HEK293T (cell line): ENCODE measurements at regions not wholly inside any gene's neighbourhood (a gene's known extent, or its start where the extent isn't known, plus 50 kb on each side); places are given as distances from the start of the nearest gene placed in this dataset.
"Not testable (repeated sequence)": the region's sequence is repeated elsewhere in the genome, so short reads cannot be mapped to it uniquely, and the experiment has no call there.

Experiments used
- CTCF ChIA-PET: fragments of 350-600 bp; formaldehyde crosslinking; extraction: SDS; loops from one replicate; lab custom pipeline; 2021; ENCODE audit warnings: antibody characterized with exemption, inconsistent platforms; lab: Yijun Ruan, JAX
- POLR2A ChIA-PET: fragments of 350-600 bp; formaldehyde crosslinking; extraction: SDS; loops from one replicate; lab custom pipeline; 2020; ENCODE audit warnings: antibody characterized with exemption, inconsistent platforms; lab: Yijun Ruan, JAX
- DNase-seq: peaks from one replicate; pipeline ENCODE4 v3.0.0; 2012; ENCODE audit warnings: mixed read lengths; ENCODE audit errors: extremely low spot score
- ARNT ChIP-seq: fragments of 450-650 bp; IDR thresholded peaks from 2 replicates; pipeline ENCODE4 v1.6.1; 2017; ENCODE audit warnings: mild to moderate bottlenecking
- BHLHE40 ChIP-seq: fragments of 450-650 bp; IDR thresholded peaks from 2 replicates; pipeline ENCODE4 v1.6.1; 2016; ENCODE audit warnings: mild to moderate bottlenecking, moderate library complexity, borderline replicate concordance
- CTBP1 ChIP-seq: fragments of 450-650 bp; IDR thresholded peaks from 2 replicates; pipeline ENCODE4 v1.6.1; 2016; ENCODE audit warnings: borderline replicate concordance
- ELF4 ChIP-seq: fragments of 450-650 bp; IDR thresholded peaks from 2 replicates; pipeline ENCODE4 v1.6.1; 2017; ENCODE audit warnings: antibody characterized with exemption
- FOXA1 ChIP-seq: fragments of 450-650 bp; IDR thresholded peaks from 2 replicates; pipeline ENCODE4 v1.6.1; 2016; ENCODE audit warnings: mild to moderate bottlenecking
- FOXK2 ChIP-seq: fragments of 450-650 bp; IDR thresholded peaks from 2 replicates; pipeline ENCODE4 v1.6.1; 2016; ENCODE audit warnings: mild to moderate bottlenecking
- FOXM1 ChIP-seq: fragments of 450-650 bp; IDR thresholded peaks from 2 replicates; pipeline ENCODE4 v1.6.1; 2017; ENCODE audit warnings: mild to moderate bottlenecking, borderline replicate concordance
- HDGF ChIP-seq: fragments of 450-650 bp; IDR thresholded peaks from 2 replicates; pipeline ENCODE4 v1.6.1; 2017; ENCODE audit warnings: antibody characterized with exemption, borderline replicate concordance
- L3MBTL2 ChIP-seq: fragments of 450-650 bp; conservative IDR thresholded peaks from 2 replicates; pipeline ENCODE4 v1.6.1; 2016; ENCODE audit warnings: mild to moderate bottlenecking
- LEF1 ChIP-seq: fragments of 450-650 bp; IDR thresholded peaks from 2 replicates; pipeline ENCODE4 v1.6.1; 2017; ENCODE audit warnings: mild to moderate bottlenecking, borderline replicate concordance
- NFRKB ChIP-seq: fragments of 450-650 bp; IDR thresholded peaks from 2 replicates; pipeline ENCODE4 v1.6.1; 2016; ENCODE audit warnings: mild to moderate bottlenecking, moderate library complexity
- SP1 ChIP-seq: fragments of 450-650 bp; IDR thresholded peaks from 2 replicates; pipeline ENCODE4 v1.6.1; 2017
- SUZ12 ChIP-seq: fragments of 450-650 bp; IDR thresholded peaks from 2 replicates; pipeline ENCODE4 v1.6.1; 2016; ENCODE audit warnings: mild to moderate bottlenecking
- TARDBP ChIP-seq: fragments of 450-650 bp; IDR thresholded peaks from 2 replicates; pipeline ENCODE4 v1.6.1; 2016
- ZNF384 ChIP-seq: fragments of 450-650 bp; IDR thresholded peaks from 2 replicates; pipeline ENCODE4 v1.6.1; 2016
- TF ChIP-seq, protein P1 (sequence below): fragments of 450-650 bp; IDR thresholded peaks from 2 replicates; pipeline ENCODE4 v1.6.1; 2016

DNA sequence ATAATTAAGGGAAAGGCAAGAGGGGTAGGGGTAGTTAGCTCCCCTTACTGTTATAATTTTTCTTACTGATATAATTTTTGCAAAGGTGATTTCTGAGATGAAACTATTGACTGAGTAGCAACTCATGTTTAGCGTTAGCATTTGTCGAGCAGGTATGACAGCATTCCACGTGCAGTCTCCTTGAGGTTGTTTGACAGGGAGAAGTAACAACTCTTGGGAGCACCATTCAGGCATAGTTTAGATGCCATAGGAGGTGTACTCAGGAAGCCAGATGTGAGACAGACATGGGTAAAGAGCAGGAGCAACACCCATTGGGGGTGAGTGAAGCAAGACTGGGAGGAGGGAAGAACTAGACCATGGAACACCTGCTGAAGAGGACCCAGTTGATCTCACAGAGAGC, 96.6 kb upstream of the KLF6 start:
- TF ChIP-seq FOXA1 (no peak), BHLHE40 (no peak), CTBP1 (no peak), SUZ12 (no peak), FOXK2 (no peak), NFRKB (no peak), FOXM1 (no peak), ARNT (no peak)
- TF ChIP-seq, protein P1, sequence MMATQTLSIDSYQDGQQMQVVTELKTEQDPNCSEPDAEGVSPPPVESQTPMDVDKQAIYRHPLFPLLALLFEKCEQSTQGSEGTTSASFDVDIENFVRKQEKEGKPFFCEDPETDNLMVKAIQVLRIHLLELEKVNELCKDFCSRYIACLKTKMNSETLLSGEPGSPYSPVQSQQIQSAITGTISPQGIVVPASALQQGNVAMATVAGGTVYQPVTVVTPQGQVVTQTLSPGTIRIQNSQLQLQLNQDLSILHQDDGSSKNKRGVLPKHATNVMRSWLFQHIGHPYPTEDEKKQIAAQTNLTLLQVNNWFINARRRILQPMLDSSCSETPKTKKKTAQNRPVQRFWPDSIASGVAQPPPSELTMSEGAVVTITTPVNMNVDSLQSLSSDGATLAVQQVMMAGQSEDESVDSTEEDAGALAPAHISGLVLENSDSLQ, result no peak
- CTCF ChIA-PET, result no interaction called here
- no peak for DNase-seq
- POLR2A ChIA-PET, result no interaction called here

GRCh38 chr10:3879073-3879472, 94.1 kb upstream of the KLF6 start:
- POLR2A ChIA-PET, result interaction anchor here (1.2 to 1.6 kb wide), 2 partner anchors 90 to 94 kb away, joined by 3 to 5 read pairs; partner anchors contain the start of gene KLF6
- DNase-seq, result no peak
- TF ChIP-seq BHLHE40 (no peak), SP1 (no peak)
- CTCF ChIA-PET, result no interaction called here

GRCh38 chr10:3877211-3878000, 92.4 kb upstream of the KLF6 start:
- POLR2A ChIA-PET, result interaction anchor here (1.3 kb wide), 1 partner anchor 92 kb away, joined by 4 read pairs; the partner anchor contains the start of gene KLF6
- no peak for DNase-seq
- CTCF ChIA-PET, result no interaction called here
- TF ChIP-seq NFRKB, result no peak
- no peak for TF ChIP-seq ZNF384
- TF ChIP-seq FOXA1, result no peak
- TF ChIP-seq FOXM1, result no peak
- TF ChIP-seq ELF4, result no peak
- TF ChIP-seq SUZ12, result no peak
- no peak for TF ChIP-seq SP1
- TF ChIP-seq BHLHE40, result no peak
- no peak for TF ChIP-seq FOXK2
- no peak for TF ChIP-seq HDGF
- no peak for TF ChIP-seq CTBP1
- TF ChIP-seq LEF1, result no peak

GRCh38 chr10:3876350-3876962, 91.4 kb upstream of the KLF6 start:
- DNase-seq, result no peak
- no peak for TF ChIP-seq FOXM1
- CTCF ChIA-PET, result no interaction called here
- POLR2A ChIA-PET, result interaction anchor here (1.3 kb wide), 1 partner anchor 91 kb away, joined by 4 read pairs; the partner anchor contains the start of gene KLF6

DNA sequence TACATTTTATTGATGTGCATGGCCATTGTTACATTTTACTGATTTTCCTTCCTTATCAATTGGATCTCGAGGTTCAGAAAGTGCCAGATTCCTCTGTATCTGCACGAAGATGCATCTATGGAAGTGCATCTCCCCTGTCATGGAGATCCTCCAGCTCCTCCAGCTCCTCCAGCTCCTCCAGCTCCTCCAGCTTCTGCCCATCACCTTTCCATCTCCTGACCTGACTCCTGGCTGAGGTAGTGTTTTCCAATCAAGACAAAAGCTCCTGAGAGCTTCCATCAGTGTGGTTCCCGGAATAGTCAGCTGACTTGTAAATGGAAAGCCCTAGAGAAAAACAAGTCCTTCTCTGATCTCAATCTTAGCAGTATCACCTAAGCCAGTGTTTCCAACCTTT, 90.8 kb upstream of the KLF6 start:
- TF ChIP-seq, protein P1, result no peak
- TF ChIP-seq HDGF, result no peak
- TF ChIP-seq CTBP1, result no peak
- TF ChIP-seq L3MBTL2, result no peak
- no peak for TF ChIP-seq ZNF384
- POLR2A ChIA-PET, result interaction anchor here (1.2 kb wide), 1 partner anchor 91 kb away, joined by 3 read pairs; the partner anchor contains the start of gene KLF6
- no peak for DNase-seq
- CTCF ChIA-PET, result no interaction called here

- TF ChIP-seq NFRKB (no peak), HDGF (no peak), LEF1 (no peak), TARDBP (no peak), CTBP1 (no peak), BHLHE40 (no peak), SUZ12 (no peak), FOXM1 (no peak), FOXA1 (no peak), ZNF384 (no peak), FOXK2 (no peak), SP1 (no peak)
- no peak for DNase-seq
- CTCF ChIA-PET, result no interaction called here
- POLR2A ChIA-PET, result interaction anchor here (1.2 kb wide), 1 partner anchor 90 kb away, joined by 3 read pairs; the partner anchor contains the start of gene KLF6
Measured at GRCh38 chr10:3874990-3875841, 90.2 kb upstream of the KLF6 start.

DNA sequence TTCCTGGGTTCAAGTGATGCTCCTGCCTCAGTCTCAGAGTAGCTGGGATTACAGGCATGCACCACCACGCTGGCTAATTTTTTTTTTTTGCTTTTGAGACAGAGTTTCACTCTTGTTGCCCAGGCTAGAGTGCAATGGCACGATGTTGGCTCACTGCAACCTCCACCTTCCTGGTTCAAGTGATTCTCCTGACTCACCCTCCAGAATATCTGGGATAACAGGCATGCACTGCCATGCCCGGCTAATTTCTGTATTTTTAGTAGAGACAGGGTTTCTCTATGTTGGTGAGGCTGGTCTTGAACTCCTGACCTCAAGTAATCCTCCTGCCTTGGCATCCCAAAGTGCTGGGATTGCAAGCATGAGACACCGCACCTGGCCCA, 89.6 kb upstream of the KLF6 start:
- POLR2A ChIA-PET, result interaction anchor here (1.2 kb wide), 1 partner anchor 89 kb away, joined by 3 read pairs; the partner anchor contains the start of gene KLF6
- CTCF ChIA-PET, DNase-seq: not testable (repeated sequence)
